BLaER1 (cell line): ENCODE measurements at regions not wholly inside any gene's neighbourhood (a gene's known extent, or its start where the extent isn't known, plus 50 kb on each side); places are given as distances from the start of the nearest gene placed in this dataset.
"Not testable (repeated sequence)": the region's sequence is repeated elsewhere in the genome, so short reads cannot be mapped to it uniquely, and the experiment has no call there.

Source experiments
- H3K27ac ChIP-seq: shearing (Covaris generic); formaldehyde crosslinking; 2 replicates; pipeline ENCODE4 v1.8.1; 2022
- H3K27me3 ChIP-seq: shearing (Covaris generic); formaldehyde crosslinking; 2 replicates; pipeline ENCODE4 v1.8.1; 2022
- H3K36me3 ChIP-seq: shearing (Covaris generic); formaldehyde crosslinking; 2 replicates; pipeline ENCODE4 v1.8.1; 2022
- H3K4me1 ChIP-seq: shearing (Covaris generic); formaldehyde crosslinking; 2 replicates; pipeline ENCODE4 v1.8.1; 2022
- H3K4me2 ChIP-seq: shearing (Covaris generic); formaldehyde crosslinking; 2 replicates; pipeline ENCODE4 v1.8.1; 2022
- H3K4me3 ChIP-seq: shearing (Covaris generic); formaldehyde crosslinking; 2 replicates; pipeline ENCODE4 v1.8.1; 2022
- H3K9ac ChIP-seq: shearing (Covaris generic); formaldehyde crosslinking; 2 replicates; pipeline ENCODE4 v1.8.1; 2022
- H3K9me3 ChIP-seq: shearing (Covaris generic); formaldehyde crosslinking; 2 replicates; pipeline ENCODE4 v1.8.1; 2022
- H4K20me1 ChIP-seq: shearing (Covaris generic); formaldehyde crosslinking; 2 replicates; pipeline ENCODE4 v1.8.1; 2022
- Cebpa-rat ChIP-seq: shearing (Covaris generic); IDR thresholded peaks from 2 replicates; pipeline ENCODE4 v1.8.1; 2022

DNA sequence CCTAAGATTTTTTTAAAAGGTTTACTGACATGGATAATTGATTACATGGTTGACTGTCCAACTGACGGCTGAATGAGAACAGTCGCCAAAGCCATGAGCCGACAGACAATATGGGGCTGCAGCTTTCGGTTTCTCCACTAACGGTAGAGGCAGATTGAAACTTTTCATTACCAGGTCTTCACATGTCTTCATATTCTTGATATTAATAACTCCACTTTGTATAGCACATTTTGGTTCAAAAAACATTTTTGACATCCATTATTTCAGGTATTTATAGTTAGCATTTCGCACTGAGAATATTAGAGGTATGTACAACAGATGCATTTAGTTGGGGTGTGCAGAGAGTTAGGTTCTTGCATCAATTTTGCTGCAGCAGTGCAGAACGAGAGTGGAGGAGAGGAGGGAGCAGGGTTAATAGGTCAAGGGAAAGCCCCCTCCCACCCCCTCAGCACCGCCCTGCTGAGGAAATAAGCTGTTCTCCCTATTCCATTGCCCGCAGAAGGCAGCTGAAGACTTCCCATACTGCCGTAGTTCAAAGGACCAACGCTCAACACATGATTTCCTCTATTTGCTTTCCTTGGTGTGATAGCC is 73.6 kb upstream of the ADTRP start:
- Histone ChIP-seq H3K9me3 (peaks cover 32% of the 10 kb centered on the region), H3K27me3 (no peaks in the 10 kb centered on the region), H3K4me3 (no peak overlapping the region), H3K36me3 (no peaks in the 10 kb centered on the region), H3K4me2 (peak overlapping the region; percentile 70), H3K27ac (no peak overlapping the region), H3K4me1 (peaks cover 41% of the 10 kb centered on the region), H3K9ac (no peak overlapping the region), H4K20me1 (no peaks in the 10 kb centered on the region)
- no peak for TF ChIP-seq Cebpa-rat

DNA sequence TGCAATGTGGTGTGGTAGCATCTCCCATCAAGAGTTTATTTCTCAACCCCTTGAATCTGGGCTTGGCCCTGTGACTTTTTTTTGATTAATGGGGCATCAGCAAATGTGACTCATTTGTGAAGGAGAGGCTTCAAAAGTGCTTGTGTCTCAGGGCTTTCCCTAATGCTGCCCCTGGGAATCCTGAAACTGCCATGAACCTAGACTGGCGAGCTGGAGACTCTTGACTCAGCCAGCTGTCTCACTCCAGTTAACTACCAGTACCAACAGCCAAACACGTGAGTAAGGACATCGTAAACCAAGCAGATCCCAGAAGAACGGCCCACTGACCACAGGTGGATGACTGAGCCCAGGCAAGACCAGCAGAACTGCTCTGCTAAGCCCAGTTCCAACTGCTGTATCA is 72.8 kb upstream of the ADTRP start:
- no peaks in the 10 kb centered on the region for H3K36me3 ChIP-seq
- no peaks in the 10 kb centered on the region for H3K27me3 ChIP-seq
- H3K4me2 ChIP-seq = no peak overlapping the region
- H3K9me3 ChIP-seq = peaks cover 40% of the 10 kb centered on the region
- H4K20me1 ChIP-seq = no peaks in the 10 kb centered on the region
- no peak for TF ChIP-seq Cebpa-rat
- no peak overlapping the region for H3K4me3 ChIP-seq
- no peak overlapping the region for H3K27ac ChIP-seq
- peaks cover 41% of the 10 kb centered on the region for H3K4me1 ChIP-seq
- H3K9ac ChIP-seq = no peak overlapping the region

DNA sequence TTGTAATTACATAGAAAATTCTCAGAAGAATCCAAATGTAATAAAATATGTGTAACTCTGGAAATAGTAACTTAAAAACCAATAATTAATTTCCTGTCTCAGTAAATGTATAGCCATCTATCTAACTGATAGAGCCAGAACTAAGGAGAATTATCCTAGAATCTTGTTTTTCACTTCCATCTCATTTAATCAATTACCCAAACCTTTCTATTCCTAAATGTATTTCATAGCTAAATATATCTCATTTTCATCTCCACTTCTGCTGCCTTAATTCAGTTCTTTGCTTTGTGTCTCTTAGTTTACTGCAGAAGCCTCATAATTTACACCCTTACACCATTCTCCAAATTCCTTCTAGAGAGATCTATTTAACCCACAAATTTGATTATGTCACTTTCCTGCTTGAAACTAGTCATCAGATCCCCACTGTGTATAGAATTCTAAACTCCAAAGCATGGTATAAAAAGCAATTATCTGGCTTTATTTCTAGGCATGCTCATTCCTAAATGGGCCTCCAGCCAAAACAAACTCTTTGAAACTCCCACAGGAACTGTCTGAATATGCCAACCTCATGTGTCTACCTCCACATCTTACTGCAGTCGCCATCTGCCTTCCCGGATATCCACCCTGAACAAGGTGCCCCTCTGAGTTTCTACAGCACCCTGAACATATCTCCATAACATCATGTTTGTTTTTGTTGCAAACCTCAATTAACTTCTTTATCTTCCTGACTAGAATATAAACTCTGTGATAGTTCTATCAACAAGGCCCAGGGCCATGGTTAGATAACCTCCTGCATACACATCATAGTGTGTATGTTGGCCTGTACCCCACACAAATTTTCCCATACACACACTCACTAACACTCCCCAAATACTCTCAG is 70.5 kb upstream of the ADTRP start:
- H3K4me1 ChIP-seq = peaks cover 28% of the 10 kb centered on the region
- H3K4me3 ChIP-seq = no peak overlapping the region
- no peak overlapping the region for H3K9ac ChIP-seq
- TF ChIP-seq Cebpa-rat = no peak
- no peaks in the 10 kb centered on the region for H3K27me3 ChIP-seq
- H4K20me1 ChIP-seq = no peaks in the 10 kb centered on the region
- no peak overlapping the region for H3K4me2 ChIP-seq
- no peak overlapping the region for H3K27ac ChIP-seq
- H3K9me3 ChIP-seq = peaks cover 32% of the 10 kb centered on the region
- no peaks in the 10 kb centered on the region for H3K36me3 ChIP-seq

- peaks cover 32% of the 10 kb centered on the region for H3K9me3 ChIP-seq
These were observed 69.7 kb upstream of the ADTRP start for GRCh38 chr6:11848346-11848651.

GRCh38 chr6:11847515-11848345 is 69.1 kb upstream of the ADTRP start:
- Histone ChIP-seq H4K20me1 (no peaks in the 10 kb centered on the region), H3K4me2 (no peak overlapping the region), H3K27ac (no peak overlapping the region), H3K27me3 (no peaks in the 10 kb centered on the region), H3K9ac (no peak overlapping the region), H3K4me1 (peaks cover 15% of the 10 kb centered on the region), H3K36me3 (no peaks in the 10 kb centered on the region), H3K9me3 (peaks cover 32% of the 10 kb centered on the region), H3K4me3 (no peak overlapping the region)
- TF ChIP-seq Cebpa-rat = no peak

More at GRCh38 chr6:11848346-11848651, 69.7 kb upstream of the ADTRP start:
- Histone ChIP-seq H3K4me2 (no peak overlapping the region), H3K4me1 (peaks cover 20% of the 10 kb centered on the region), H3K27ac (no peak overlapping the region), H3K9ac (no peak overlapping the region), H3K36me3 (no peaks in the 10 kb centered on the region), H4K20me1 (no peaks in the 10 kb centered on the region), H3K27me3 (no peaks in the 10 kb centered on the region), H3K4me3 (no peak overlapping the region)
- TF ChIP-seq Cebpa-rat = no peak

GRCh38 chr6:11847068-11847467 is 68.5 kb upstream of the ADTRP start:
- not testable (repeated sequence) for H3K4me2 ChIP-seq, H4K20me1 ChIP-seq, H3K27me3 ChIP-seq, H3K27ac ChIP-seq, H3K36me3 ChIP-seq, H3K4me1 ChIP-seq, H3K9ac ChIP-seq, H3K4me3 ChIP-seq
- H3K9me3 ChIP-seq = peaks cover 32% of the 10 kb centered on the region

GRCh38 chr6:11845664-11846577 is 67.3 kb upstream of the ADTRP start:
- TF ChIP-seq Cebpa-rat = no peak
- H4K20me1 ChIP-seq = no peaks in the 10 kb centered on the region
- H3K9me3 ChIP-seq = peaks cover 27% of the 10 kb centered on the region
- H3K36me3 ChIP-seq = no peaks in the 10 kb centered on the region
- no peaks in the 10 kb centered on the region for H3K4me1 ChIP-seq
- H3K27ac ChIP-seq = no peak overlapping the region
- H3K4me3 ChIP-seq = no peak overlapping the region
- H3K9ac ChIP-seq = no peak overlapping the region
- no peak overlapping the region for H3K4me2 ChIP-seq
- H3K27me3 ChIP-seq = no peaks in the 10 kb centered on the region

DNA sequence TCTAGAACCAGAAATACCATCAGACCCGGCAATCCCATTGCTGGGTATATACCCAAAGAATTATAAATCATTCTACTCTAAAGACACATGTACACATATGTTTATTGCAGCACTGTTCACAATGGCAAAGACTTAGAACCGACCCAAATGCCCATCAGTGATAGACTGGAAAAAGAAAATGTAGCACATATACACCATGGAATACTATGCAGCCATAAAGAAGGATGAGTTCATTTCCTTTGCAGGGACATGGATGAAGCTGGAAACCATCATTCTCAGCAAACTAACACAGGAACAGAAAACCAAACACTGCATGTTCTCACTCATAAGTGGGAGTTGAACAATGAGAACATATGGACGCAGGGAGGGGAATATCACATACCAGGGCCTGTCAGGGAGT is 64.2 kb upstream of the ADTRP start:
- H3K9ac ChIP-seq, H4K20me1 ChIP-seq, H3K27ac ChIP-seq, H3K27me3 ChIP-seq, H3K4me2 ChIP-seq, H3K4me3 ChIP-seq, H3K4me1 ChIP-seq, H3K36me3 ChIP-seq: not testable (repeated sequence)
- H3K9me3 ChIP-seq = peaks cover 27% of the 10 kb centered on the region

DNA sequence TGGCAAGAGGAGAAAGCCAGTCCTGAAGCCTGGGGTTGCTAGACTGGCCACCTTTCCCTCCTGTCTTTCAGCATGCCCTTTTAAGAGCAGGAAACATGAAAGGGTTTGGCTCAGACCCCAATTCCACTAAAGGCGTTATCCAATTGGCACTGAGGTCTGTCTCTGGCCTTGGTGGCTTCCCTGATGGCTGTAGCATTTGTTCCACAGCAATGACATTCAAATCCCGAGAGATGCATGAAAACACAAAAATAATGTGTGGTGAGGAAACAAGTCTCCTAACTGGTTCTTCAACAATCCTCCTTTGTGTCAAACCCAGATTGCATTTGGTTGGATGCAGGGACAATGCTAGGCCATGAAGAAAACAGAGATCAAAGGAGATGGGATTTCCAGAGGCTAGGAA is 56.5 kb upstream of the ADTRP start:
- H3K36me3 ChIP-seq = no peaks in the 10 kb centered on the region
- TF ChIP-seq Cebpa-rat = no peak
- 0 out of 2 replicates have a peak overlapping the region, but pooled peaks have one; percentile 13 for H3K4me2 ChIP-seq
- H3K4me1 ChIP-seq = peaks cover 12% of the 10 kb centered on the region
- peaks cover 13% of the 10 kb centered on the region for H3K9me3 ChIP-seq
- no peaks in the 10 kb centered on the region for H3K27me3 ChIP-seq
- no peak overlapping the region for H3K4me3 ChIP-seq
- no peaks in the 10 kb centered on the region for H4K20me1 ChIP-seq
- no peak overlapping the region for H3K27ac ChIP-seq
- no peak overlapping the region for H3K9ac ChIP-seq
